GM19023 (cell line): ENCODE measurements at regions not wholly inside any gene's neighbourhood (a gene's known extent, or its start where the extent isn't known, plus 50 kb on each side); places are given as distances from the start of the nearest gene placed in this dataset.

Source experiments
- ATAC-seq: cut with Tn5 transposase; IDR thresholded peaks from one replicate; pipeline ENCODE4 v1.9.1; 2021; ENCODE audit warnings: mild to moderate bottlenecking, moderate library complexity; ENCODE audit not compliant: unreplicated experiment

DNA sequence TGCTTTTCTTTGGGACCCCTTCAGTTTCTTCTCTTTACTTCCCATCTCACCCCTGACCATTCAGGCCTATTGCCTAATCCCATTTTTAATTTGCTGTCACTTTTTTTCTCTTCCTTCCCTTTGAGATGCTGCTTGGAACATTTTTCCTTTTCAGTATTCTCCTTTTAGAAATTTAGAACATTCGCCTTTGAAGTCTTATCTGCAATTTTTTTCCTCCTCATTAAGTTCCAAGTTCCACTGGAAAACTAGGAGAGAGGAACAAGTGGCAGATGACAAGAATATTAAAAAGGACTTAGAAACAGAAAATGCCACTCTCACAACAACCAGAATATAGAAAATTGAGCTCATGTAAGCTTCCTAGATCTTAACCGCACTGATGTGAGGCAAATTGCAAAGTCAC is 126.6 kb downstream of the PSMG1 start:
- no peak for ATAC-seq

DNA sequence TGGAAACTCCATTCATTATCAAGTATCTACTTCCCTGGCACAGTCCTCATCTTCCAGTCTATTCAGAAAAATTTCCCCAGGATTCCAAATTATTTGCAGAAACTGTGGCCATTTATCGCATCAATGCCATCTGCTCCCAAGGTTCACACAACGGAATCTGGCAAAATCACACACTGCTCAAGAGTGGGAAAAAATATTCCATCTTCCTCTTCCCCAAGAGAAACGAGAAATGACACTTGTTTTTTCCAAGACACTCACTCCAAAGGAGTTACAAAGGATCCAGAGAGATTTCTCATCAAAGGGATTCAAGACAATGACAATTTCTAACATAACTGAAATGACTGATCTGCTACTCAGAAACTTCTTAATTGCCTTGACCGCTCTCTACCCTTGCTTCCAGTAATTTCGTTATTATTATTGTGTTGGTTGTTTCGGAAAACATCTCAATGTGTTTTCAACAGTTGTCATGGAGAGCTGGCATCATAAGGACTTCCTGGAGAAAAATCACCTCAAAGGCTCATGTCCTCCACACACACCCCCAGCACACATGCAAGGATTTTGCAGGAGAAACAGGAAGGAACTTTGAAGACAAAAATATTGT is 128.0 kb downstream of the PSMG1 start:
- no peak for ATAC-seq

- ATAC-seq, result no peak
Measured at GRCh38 chr21:39054066-39054465, 129.2 kb downstream of the PSMG1 start.

- ATAC-seq, result no peak
Measured at GRCh38 chr21:39053126-39053525, 130.1 kb downstream of the PSMG1 start.

GRCh38 chr21:39052718-39053117 is 130.5 kb downstream of the PSMG1 start:
- no peak for ATAC-seq

DNA sequence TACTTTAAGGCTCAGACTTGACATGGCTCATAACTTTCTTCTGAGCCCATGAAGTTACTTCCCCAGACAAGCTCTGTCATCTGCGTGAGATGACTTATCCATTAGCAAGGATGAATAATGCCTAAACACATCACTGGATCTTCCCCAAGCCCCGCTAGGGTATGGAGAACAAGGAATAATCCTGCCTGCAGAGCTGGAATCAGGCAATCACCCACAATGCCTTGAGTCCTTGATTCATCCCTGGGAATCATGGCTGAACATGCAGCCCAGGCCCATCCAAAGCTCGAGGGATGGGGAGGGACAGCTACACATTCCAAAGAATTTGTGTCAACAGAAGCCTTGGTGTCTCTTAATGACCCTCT is 131.7 kb downstream of the PSMG1 start:
- ATAC-seq, result no peak

- no peak for ATAC-seq
Measured at GRCh38 chr21:39050841-39051587, 132.2 kb downstream of the PSMG1 start.

GRCh38 chr21:39048574-39048973 is 134.7 kb downstream of the PSMG1 start:
- no peak for ATAC-seq

DNA sequence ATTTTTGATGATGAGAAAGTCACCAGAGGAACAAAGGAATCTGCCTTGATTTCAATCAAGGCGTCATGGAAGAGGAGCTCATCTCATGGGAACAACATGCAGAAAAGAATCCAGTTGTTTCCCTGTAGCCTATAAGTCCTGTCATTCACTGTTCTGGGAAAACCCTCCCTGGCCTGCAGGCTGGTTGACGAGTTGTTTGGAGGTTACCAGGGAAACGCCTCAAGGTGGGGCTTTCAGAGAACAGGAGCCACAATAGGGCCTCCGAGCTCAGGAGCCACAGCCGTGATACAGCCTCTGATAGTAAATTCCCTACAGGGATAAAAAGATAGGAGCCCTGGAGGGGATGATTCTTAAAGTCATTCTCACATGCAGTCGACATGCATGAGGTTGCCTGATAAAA is 135.2 kb downstream of the PSMG1 start:
- ATAC-seq, result no peak

- ATAC-seq, result no peak
Measured at GRCh38 chr21:39047046-39047445, 136.2 kb downstream of the PSMG1 start.

DNA sequence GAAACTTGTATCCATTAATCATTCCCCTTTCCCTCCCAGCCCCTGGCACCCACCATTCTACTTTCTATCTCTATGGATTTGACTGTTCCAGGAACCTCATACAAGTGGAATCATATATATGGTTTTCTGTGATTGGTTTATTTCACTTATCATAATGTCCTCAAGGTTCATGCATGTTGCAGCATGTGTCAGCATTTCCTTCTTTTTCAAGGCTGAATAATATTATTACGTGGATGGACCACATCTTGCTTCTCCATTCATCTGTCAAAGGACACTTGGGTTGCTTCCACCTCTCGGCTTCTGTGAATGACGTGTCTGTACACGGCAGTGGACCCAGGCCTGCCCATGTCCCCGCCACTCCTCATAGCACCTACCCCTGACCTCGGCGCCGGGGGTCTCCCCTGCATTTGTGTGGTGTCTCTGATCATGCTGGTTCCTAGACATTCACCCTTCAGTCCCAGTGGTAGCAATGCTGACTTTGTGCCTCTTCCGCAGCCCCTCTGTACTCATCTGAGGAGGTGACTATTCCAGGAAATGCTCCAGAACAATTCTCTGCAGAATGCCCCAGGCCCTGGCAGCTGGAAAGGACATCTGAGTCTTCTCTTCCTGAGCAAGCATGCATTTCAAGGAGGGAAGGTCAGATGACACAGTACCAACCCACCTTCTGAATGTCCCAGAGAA is 136.9 kb downstream of the PSMG1 start:
- no peak for ATAC-seq

DNA sequence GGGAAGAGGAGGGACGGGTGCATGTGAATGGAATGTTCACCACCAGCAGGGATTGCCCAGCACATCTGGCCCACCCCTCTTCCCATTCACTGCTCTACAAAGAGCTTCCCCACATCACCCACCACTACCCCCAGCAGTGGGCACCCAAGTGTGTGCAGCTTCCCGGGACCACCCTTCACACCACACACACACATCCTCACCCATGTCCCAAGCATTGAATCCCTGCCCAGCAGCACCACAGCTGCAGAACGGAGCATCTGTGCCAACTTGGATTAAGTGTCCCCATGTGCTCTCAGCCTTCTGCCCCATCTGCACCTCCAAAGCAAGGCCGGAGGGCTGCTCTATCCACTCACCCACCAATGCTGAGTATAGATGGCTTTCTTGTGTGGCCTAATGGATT is 141.4 kb downstream of the PSMG1 start:
- ATAC-seq, result no peak

DNA sequence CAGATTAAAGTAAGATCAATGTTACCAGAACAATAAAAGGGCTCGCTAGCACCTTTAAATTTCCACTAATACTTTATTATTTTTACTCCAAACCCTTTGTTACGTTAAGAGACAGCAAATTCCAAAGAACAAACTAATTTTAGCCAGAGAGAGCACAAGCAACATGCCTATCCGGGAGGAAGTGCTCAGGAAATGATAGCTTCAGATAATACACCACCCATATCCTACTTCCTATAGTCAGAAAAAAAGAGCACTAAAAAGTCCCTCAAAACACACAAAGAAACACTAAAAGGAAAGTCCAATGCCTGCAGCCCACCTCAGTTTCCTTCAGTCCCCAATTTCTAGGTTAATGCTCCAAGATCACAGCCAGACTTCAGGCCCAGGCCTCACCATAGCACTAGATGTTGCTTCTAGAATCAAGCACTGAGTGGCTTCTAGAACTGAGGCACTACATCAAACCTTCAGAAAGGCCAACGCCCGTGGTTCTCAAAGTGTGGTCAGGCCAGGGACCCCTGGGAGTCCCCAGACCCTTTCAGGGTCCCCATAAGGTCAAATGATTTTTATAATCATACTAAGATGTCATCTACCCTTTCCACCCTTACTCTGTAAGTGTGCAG is 142.6 kb downstream of the PSMG1 start:
- no peak for ATAC-seq

GRCh38 chr21:39037807-39038405 is 145.3 kb downstream of the PSMG1 start:
- no peak for ATAC-seq

DNA sequence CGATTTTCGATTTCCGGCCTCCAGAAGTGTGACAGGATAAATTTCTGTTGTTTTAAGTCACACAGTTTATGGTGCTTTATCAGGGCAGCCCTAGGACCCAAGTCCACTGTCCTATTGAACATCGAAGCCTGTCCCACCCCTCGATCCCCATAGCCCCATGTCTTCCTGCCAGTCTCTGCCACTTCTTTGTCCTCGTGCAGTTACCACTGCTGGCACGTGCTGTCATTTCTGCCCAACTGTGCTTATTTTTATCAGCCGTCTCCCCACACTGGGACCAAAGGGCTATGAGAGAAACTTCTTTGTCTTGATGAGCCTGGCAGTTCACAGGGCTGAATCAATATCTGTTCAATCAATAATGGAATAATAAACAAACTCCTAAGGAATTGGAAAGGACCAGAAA is 146.7 kb downstream of the PSMG1 start:
- no peak for ATAC-seq

- no peak for ATAC-seq
Measured at GRCh38 chr21:39034590-39035536, 148.4 kb downstream of the PSMG1 start.

- ATAC-seq, result no peak
Measured at GRCh38 chr21:39033878-39034589, 149.2 kb downstream of the PSMG1 start.

DNA sequence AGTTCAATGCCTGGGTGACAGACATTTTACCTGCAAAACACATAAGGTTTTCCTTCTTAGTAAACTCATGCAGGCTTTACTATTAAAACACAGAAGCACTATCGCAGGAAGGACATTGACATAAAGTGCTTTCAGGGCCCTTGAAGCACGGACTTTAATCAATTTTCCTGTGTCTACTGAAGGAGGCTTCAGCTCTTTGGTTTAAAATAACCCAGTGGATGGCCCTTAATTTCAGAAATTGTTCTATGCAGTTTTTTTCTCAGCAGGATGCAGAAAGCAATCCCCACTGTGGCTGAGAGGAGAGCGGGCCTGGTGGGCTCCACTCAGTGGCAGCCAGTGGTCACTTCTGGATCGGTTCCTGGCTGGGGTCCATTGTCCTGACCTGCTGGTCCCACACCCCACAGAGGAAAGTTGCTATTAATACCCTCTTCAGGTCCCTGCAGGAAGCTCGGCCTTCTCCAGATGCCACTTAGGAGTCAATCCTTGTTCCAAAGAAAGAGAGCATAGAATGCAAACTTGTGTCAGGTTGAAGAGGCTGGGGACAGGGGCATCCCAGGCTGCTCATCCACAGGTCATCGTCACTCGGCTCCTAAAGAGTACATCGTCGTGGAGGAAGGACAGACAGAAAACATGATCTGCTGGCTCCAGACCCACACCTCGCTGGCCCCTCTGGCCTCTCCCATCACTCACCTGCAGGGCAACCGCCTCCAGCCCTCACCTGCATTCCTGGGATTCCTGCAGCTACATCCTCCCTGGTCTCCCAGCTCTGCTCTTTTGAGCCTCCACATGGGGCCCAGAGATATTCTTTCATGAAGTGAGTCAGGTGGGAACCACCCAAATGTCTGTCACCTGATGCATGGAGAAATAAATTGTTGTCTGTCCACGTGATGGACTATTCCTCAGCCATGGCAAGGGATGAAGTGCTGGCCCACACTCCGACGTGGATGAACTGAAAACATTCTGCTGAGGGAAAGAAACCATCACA is 153.1 kb downstream of the PSMG1 start:
- ATAC-seq, result no peak
